Mesenchymal stem cell (in vitro differentiated cells and primary cell): ENCODE measurements at regions not wholly inside any gene's neighbourhood (a gene's known extent, or its start where the extent isn't known, plus 50 kb on each side); places are given as distances from the start of the nearest gene placed in this dataset.

Source experiments
- DNase-seq: peaks from one replicate; pipeline ENCODE4 v3.0.0-alpha.2; 2013
- H2AFZ ChIP-seq: one replicate; pipeline ENCODE4 v1.6.1; 2013; ENCODE audit warnings: low read depth, mild to moderate bottlenecking, control low read depth, inconsistent platforms, low read length, moderate library complexity
- H2AK5ac ChIP-seq: 2 replicates; pipeline ENCODE4 v1.6.1; 2013; ENCODE audit warnings: low read length, moderate library complexity, mild to moderate bottlenecking, inconsistent platforms; ENCODE audit not compliant: severe bottlenecking
- H2BK120ac ChIP-seq: one replicate; pipeline ENCODE4 v1.6.1; 2013; ENCODE audit warnings: low read depth, mild to moderate bottlenecking, inconsistent platforms, low read length, moderate library complexity
- H2BK12ac ChIP-seq, 2 experiments: one replicate each; pipeline ENCODE4 v1.6.1; 2013; ENCODE audit warnings: inconsistent platforms in 2 of 2, low read length in 2 of 2, mild to moderate bottlenecking in 2 of 2, moderate library complexity in 2 of 2, control low read depth in 1 of 2
- H2BK15ac ChIP-seq: one replicate; pipeline ENCODE4 v1.6.1; 2013; ENCODE audit warnings: mild to moderate bottlenecking, low read depth, inconsistent platforms; ENCODE audit not compliant: poor library complexity, severe bottlenecking
- H2BK5ac ChIP-seq: 2 replicates; pipeline ENCODE4 v1.6.1; 2013; ENCODE audit warnings: low read depth, mild to moderate bottlenecking, low read length, control low read depth, inconsistent platforms; ENCODE audit not compliant: poor library complexity, severe bottlenecking
- H3K14ac ChIP-seq, 2 experiments: one replicate each; pipeline ENCODE4 v1.6.1; 2013; ENCODE audit warnings: inconsistent platforms in 2 of 2, low read length in 2 of 2, control low read depth in 1 of 2, mild to moderate bottlenecking in 1 of 2, moderate library complexity in 1 of 2
- H3K18ac ChIP-seq, 2 experiments: one replicate each; pipeline ENCODE4 v1.6.1; 2013; ENCODE audit warnings: inconsistent platforms in 2 of 2, low read length in 2 of 2, control low read depth in 1 of 2, low read depth in 1 of 2, mild to moderate bottlenecking in 1 of 2
- H3K23ac ChIP-seq, 2 experiments: one replicate each; pipeline ENCODE4 v1.6.1; 2013; ENCODE audit warnings: inconsistent platforms in 2 of 2, low read length in 2 of 2, mild to moderate bottlenecking in 2 of 2, moderate library complexity in 2 of 2, control low read depth in 1 of 2
- H3K27ac ChIP-seq: 2 replicates; pipeline ENCODE4 v1.5.1; 2013; ENCODE audit warnings: mild to moderate bottlenecking, moderate library complexity, low read length, control low read depth, inconsistent platforms; ENCODE audit not compliant: poor library complexity, severe bottlenecking
- H3K27me3 ChIP-seq, 2 experiments: 2 replicates each; pipeline versions ENCODE4 v1.6.1 to v1.7.0; 2013; ENCODE audit warnings: low read length in 2 of 2, mild to moderate bottlenecking in 2 of 2, moderate library complexity in 2 of 2, control low read depth in 1 of 2, inconsistent platforms in 1 of 2; ENCODE audit not compliant: control insufficient read depth in 1 of 2, insufficient read depth in 1 of 2
- H3K36me3 ChIP-seq, 2 experiments: 2 replicates each; pipeline versions ENCODE4 v1.6.1 to v1.7.0; 2013; ENCODE audit warnings: low read length in 2 of 2, control low read depth in 1 of 2, inconsistent platforms in 1 of 2, low read depth in 1 of 2, mild to moderate bottlenecking in 1 of 2; ENCODE audit not compliant: insufficient read depth in 2 of 2, control insufficient read depth in 1 of 2
- H3K4ac ChIP-seq, 2 experiments: one replicate each; pipeline ENCODE4 v1.6.1; 2013; ENCODE audit warnings: inconsistent platforms in 2 of 2, low read length in 2 of 2, mild to moderate bottlenecking in 2 of 2, moderate library complexity in 2 of 2, control low read depth in 1 of 2, low read depth in 1 of 2
- H3K4me1 ChIP-seq: 2 replicates; pipeline ENCODE4 v1.6.1; 2013; ENCODE audit warnings: low read depth, low read length, control low read depth; ENCODE audit not compliant: control insufficient read depth, insufficient read depth
- H3K4me2 ChIP-seq: 2 replicates; pipeline ENCODE4 v1.6.1; 2013; ENCODE audit warnings: low read length, mild to moderate bottlenecking, inconsistent platforms; ENCODE audit not compliant: poor library complexity, severe bottlenecking
- H3K4me3 ChIP-seq, 2 experiments: 2 replicates each; pipeline versions ENCODE4 v1.5.1 to v1.7.0; 2013; ENCODE audit warnings: low read length in 2 of 2, mild to moderate bottlenecking in 2 of 2, control low read depth in 1 of 2, low read depth in 1 of 2; ENCODE audit not compliant: insufficient read depth in 1 of 2
- H3K79me1 ChIP-seq: replicated peaks from 2 replicates; pipeline ENCODE4 v1.6.1; 2013; ENCODE audit warnings: mild to moderate bottlenecking, control low read depth, low read length, inconsistent platforms; ENCODE audit not compliant: poor library complexity, severe bottlenecking
- H3K9ac ChIP-seq: 2 replicates; pipeline ENCODE4 v1.7.0; 2013; ENCODE audit warnings: mild to moderate bottlenecking, low read length, moderate library complexity
- H3K9me3 ChIP-seq: 2 replicates; pipeline ENCODE4 v1.7.0; 2013; ENCODE audit warnings: mild to moderate bottlenecking, low read length; ENCODE audit not compliant: control insufficient read depth
- H4K8ac ChIP-seq: one replicate; pipeline ENCODE4 v1.6.1; 2013; ENCODE audit warnings: inconsistent platforms, mild to moderate bottlenecking, low read length, moderate library complexity
- H4K91ac ChIP-seq: one replicate; pipeline ENCODE4 v1.6.1; 2013; ENCODE audit warnings: mild to moderate bottlenecking, low read length, inconsistent platforms
- WGBS: methylation state at CpG from one replicate; pipeline ENCODE4 v1.1.7; 2013; ENCODE audit warnings: mixed read lengths; 5-methylcytosine and 5-hydroxymethylcytosine counted together

DNA sequence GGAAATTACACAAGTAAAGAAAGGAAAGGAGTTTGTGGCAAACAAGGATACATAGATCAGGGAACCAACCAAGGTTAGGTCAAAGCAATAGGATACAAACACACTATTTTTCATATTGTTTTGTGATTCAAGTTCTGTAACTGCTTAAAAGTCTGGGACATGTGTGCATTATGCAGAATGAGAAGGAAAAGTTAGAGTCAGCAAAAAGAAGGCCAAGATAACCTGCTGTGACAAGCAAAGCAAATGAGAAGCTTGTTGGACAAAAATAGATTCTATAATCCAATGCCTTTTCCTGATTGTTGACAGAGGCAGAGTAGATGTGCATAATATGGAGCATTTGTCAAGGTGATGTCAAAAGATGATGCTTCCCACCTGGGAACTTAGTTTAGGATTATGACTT lies 556.0 kb upstream of the CXADR start:
- no peaks in the 10 kb centered on the region for H3K4me1 ChIP-seq
- H3K18ac ChIP-seq, result no peak overlapping the region
- no peak overlapping the region for H4K8ac ChIP-seq
- H3K23ac ChIP-seq, result no peak overlapping the region
- no peak overlapping the region for H3K9ac ChIP-seq
- H4K91ac ChIP-seq, result no peak overlapping the region
- no peak overlapping the region for H3K14ac ChIP-seq
- H3K27me3 ChIP-seq, result no peaks in the 10 kb centered on the region
- H2AK5ac ChIP-seq, result no peak overlapping the region
- no peak overlapping the region for H2AFZ ChIP-seq
- no peak overlapping the region for H3K4ac ChIP-seq
- H3K9me3 ChIP-seq, result no peaks in the 10 kb centered on the region
- no peak overlapping the region for H3K27ac ChIP-seq
- no peak overlapping the region for H2BK5ac ChIP-seq
- H2BK120ac ChIP-seq, result no peak overlapping the region
- H3K79me1 ChIP-seq, result no peaks in the 10 kb centered on the region
- H2BK12ac ChIP-seq, result no peak overlapping the region
- H3K4me2 ChIP-seq, result no peak overlapping the region
- H2BK15ac ChIP-seq, result no peak overlapping the region
- no peak overlapping the region for H3K4me3 ChIP-seq
- no peaks in the 10 kb centered on the region for H3K36me3 ChIP-seq
- no peak for DNase-seq

DNA sequence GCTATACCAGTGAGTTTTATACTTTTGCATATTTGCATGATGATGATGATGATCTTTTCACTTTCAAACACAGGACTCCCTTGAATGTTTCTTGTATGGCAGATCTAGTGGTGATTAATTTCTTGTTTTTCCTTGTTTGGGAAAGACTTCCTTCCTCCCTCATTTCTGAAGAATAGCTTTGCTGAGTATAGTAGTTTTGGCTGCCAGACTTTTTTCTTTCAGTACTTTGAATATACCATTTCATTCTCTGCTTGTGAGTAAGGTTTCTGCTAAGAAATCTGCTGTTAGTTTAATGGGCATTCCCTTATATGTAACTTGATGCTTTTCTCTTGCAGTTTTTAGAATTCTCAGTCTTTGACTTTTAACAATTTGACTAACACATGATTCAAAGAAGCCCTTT lies 547.4 kb upstream of the CXADR start:
- H2AK5ac ChIP-seq, result no peak overlapping the region
- H3K36me3 ChIP-seq, result no peaks in the 10 kb centered on the region
- no peak overlapping the region for H3K9ac ChIP-seq
- no peak overlapping the region for H4K8ac ChIP-seq
- no peak overlapping the region for H3K4ac ChIP-seq
- H2BK120ac ChIP-seq, result no peak overlapping the region
- H3K23ac ChIP-seq, result no peak overlapping the region
- no peak overlapping the region for H2BK12ac ChIP-seq
- no peak for DNase-seq
- no peaks in the 10 kb centered on the region for H3K79me1 ChIP-seq
- H2BK15ac ChIP-seq, result no peak overlapping the region
- no peak overlapping the region for H3K14ac ChIP-seq
- H3K27ac ChIP-seq, result no peak overlapping the region
- H3K4me2 ChIP-seq, result no peak overlapping the region
- no peak overlapping the region for H4K91ac ChIP-seq
- no peak overlapping the region for H2AFZ ChIP-seq
- H3K4me1 ChIP-seq, result no peaks in the 10 kb centered on the region
- peaks cover 15% of the 10 kb centered on the region for H3K9me3 ChIP-seq
- H2BK5ac ChIP-seq, result no peak overlapping the region
- H3K27me3 ChIP-seq, result no peaks in the 10 kb centered on the region
- no peak overlapping the region for H3K4me3 ChIP-seq
- H3K18ac ChIP-seq, result no peak overlapping the region

DNA sequence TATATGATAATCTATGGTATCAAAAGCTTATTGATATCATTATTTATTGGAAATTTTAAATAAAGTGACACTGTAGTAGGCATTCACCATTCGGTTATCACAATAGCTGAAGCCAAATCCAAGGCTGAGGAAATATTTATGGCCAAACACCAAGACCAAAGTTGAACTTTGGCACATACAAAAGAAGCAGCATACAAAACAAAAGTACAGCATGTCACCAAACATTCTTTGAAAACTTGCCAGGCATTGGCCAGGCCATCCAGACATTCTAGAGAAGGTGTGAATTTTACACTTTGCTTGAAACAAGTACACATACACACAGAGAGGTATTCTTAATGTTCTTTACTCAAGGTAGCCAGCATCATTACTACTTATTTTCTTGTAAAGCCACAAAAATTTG lies 544.4 kb upstream of the CXADR start:
- H3K4ac ChIP-seq, result no peak overlapping the region
- H3K79me1 ChIP-seq, result no peaks in the 10 kb centered on the region
- H2BK12ac ChIP-seq, result no peak overlapping the region
- H2BK120ac ChIP-seq, result no peak overlapping the region
- no peak overlapping the region for H2AK5ac ChIP-seq
- no peak overlapping the region for H3K4me3 ChIP-seq
- no peak overlapping the region for H3K14ac ChIP-seq
- no peaks in the 10 kb centered on the region for H3K4me1 ChIP-seq
- H3K27ac ChIP-seq, result no peak overlapping the region
- no peaks in the 10 kb centered on the region for H3K36me3 ChIP-seq
- no peaks in the 10 kb centered on the region for H3K27me3 ChIP-seq
- H2AFZ ChIP-seq, result no peak overlapping the region
- H3K23ac ChIP-seq, result no peak overlapping the region
- peaks cover 15% of the 10 kb centered on the region for H3K9me3 ChIP-seq
- no peak overlapping the region for H4K91ac ChIP-seq
- H2BK5ac ChIP-seq, result no peak overlapping the region
- no peak for DNase-seq
- WGBS, result 72% methylated on average over 1 of the region's 1 CpG
- no peak overlapping the region for H3K9ac ChIP-seq
- H2BK15ac ChIP-seq, result no peak overlapping the region
- no peak overlapping the region for H4K8ac ChIP-seq
- no peak overlapping the region for H3K4me2 ChIP-seq
- H3K18ac ChIP-seq, result no peak overlapping the region

DNA sequence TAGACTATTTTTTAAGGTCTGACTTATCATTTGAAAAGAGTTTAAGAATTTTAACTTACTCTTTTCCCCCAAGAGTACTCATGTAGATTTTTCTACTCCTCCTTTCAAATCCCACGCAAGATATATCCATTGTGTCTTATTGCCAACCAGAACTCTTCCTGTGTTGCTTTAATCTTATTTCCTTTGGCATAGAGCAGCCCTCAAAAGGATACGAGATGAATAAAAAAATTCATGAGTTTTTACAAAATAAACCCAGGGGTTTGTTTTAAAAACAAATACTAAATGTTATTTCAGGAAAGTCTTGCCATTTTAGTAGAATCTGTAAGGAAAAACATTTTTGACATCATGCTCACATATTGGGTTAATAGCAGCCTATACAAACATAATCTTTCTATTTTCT lies 543.2 kb upstream of the CXADR start:
- Histone ChIP-seq H4K8ac (no peak overlapping the region), H2BK12ac (no peak overlapping the region), H3K9ac (no peak overlapping the region), H3K4ac (no peak overlapping the region), H2AK5ac (no peak overlapping the region), H3K4me1 (no peaks in the 10 kb centered on the region), H3K36me3 (no peaks in the 10 kb centered on the region), H3K4me2 (no peak overlapping the region), H3K79me1 (no peaks in the 10 kb centered on the region), H3K18ac (no peak overlapping the region), H3K14ac (no peak overlapping the region), H2AFZ (no peak overlapping the region), H3K27ac (no peak overlapping the region), H4K91ac (no peak overlapping the region), H3K4me3 (no peak overlapping the region), H3K23ac (no peak overlapping the region), H3K27me3 (no peaks in the 10 kb centered on the region), H2BK15ac (no peak overlapping the region), H2BK120ac (no peak overlapping the region), H3K9me3 (peaks cover 15% of the 10 kb centered on the region), H2BK5ac (no peak overlapping the region)
- WGBS, result 100% methylated on average over 1 of the region's 2 CpGs
- no peak for DNase-seq
